GM20000 (cell line): ENCODE measurements at regions not wholly inside any gene's neighbourhood (a gene's known extent, or its start where the extent isn't known, plus 50 kb on each side); places are given as distances from the start of the nearest gene placed in this dataset.

ENCODE experiments used
- DNase-seq: peaks from one replicate; pipeline ENCODE4 v3.0.0; 2012; ENCODE audit warnings: low spot score
- TF ChIP-seq, protein P1 (sequence below): IDR thresholded peaks from 2 replicates; pipeline ENCODE4 v1.5.1; 2012; ENCODE audit warnings: mild to moderate bottlenecking, control low read depth; ENCODE audit errors: extremely low read depth, missing control alignments

DNA sequence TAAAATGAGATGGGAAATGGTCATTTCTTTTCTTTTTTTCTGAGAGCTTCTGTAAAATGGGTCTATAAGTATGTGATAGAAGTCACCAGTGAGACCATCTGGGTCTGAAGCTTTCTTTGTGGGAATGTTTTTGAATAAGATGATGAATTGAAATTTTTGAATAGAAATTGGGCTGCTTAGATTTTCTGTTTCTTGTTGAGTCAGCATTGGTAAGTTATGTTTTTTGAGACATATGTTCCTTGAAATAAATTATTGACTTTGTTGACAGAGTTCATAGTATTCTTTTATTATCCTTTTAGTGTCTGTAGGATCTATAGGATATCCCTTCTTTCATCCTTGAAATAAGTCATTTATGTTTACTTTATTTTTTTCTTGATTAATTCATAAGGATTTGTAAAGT, 208.1 kb downstream of the OPA1 start:
- no peak for DNase-seq
- TF ChIP-seq, protein P1, sequence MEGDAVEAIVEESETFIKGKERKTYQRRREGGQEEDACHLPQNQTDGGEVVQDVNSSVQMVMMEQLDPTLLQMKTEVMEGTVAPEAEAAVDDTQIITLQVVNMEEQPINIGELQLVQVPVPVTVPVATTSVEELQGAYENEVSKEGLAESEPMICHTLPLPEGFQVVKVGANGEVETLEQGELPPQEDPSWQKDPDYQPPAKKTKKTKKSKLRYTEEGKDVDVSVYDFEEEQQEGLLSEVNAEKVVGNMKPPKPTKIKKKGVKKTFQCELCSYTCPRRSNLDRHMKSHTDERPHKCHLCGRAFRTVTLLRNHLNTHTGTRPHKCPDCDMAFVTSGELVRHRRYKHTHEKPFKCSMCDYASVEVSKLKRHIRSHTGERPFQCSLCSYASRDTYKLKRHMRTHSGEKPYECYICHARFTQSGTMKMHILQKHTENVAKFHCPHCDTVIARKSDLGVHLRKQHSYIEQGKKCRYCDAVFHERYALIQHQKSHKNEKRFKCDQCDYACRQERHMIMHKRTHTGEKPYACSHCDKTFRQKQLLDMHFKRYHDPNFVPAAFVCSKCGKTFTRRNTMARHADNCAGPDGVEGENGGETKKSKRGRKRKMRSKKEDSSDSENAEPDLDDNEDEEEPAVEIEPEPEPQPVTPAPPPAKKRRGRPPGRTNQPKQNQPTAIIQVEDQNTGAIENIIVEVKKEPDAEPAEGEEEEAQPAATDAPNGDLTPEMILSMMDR, result no peak

DNA sequence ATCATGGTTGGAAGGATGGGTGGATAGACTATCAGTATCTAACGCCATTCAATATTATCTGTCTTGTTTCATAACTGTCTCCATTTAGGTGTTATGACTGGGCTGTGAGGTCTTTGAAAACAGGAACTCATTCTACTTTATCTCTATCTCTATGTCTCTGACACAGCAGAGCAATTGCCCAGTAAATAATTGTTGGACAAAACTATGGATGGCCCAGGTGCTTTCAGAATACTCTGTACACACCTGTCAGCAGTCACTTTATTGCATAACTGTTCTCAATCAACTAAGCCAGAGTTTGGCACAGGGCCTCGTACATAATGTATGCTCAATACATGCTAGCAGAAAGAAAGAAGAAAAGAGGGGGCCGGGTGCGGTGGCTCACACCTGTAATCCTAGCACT, 210.3 kb downstream of the OPA1 start:
- TF ChIP-seq, protein P1, result no peak
- no peak for DNase-seq

DNA sequence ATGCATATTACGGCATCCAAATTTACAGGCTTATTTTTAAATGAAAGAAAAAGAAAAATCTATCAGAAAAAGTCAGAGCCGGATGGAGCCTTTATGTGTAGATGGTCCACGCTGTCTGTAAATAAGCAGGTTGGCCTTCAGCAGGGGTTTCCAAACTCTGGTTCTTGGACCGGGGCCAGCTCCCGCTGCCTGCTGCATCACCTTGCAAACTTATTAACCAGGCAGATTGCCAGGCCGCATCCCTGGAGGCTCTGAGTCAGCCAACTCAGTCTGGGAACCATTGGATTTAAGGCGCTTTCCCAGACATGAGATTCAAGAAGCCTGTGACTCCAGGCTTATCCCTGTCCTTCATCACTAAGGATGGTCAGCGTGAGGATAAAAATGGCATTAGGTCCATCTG, 212.4 kb downstream of the OPA1 start:
- DNase-seq, result no peak

DNA sequence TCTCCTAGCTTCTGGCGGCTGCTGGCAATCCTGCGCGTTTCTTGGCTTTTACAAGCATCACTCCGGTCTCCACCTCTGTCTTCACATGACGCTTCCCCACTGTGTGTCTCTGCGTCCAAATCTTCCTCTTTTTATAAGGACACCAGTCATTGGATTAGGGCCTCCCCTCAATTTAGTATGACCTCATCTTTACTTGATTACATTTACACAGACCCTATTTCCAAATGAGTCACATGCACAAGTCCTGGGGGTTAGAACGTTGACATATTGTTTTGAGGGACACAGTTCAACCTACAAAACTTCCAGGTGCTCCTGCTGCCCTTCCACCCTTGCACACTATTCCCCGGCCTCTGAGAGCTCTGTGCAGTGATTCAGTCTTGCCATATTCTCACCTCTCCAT, 215.3 kb downstream of the OPA1 start:
- TF ChIP-seq, protein P1, result no peak

More for the DNA sequence above, 212.4 kb downstream of the OPA1 start:
- TF ChIP-seq, protein P1, result no peak

DNA sequence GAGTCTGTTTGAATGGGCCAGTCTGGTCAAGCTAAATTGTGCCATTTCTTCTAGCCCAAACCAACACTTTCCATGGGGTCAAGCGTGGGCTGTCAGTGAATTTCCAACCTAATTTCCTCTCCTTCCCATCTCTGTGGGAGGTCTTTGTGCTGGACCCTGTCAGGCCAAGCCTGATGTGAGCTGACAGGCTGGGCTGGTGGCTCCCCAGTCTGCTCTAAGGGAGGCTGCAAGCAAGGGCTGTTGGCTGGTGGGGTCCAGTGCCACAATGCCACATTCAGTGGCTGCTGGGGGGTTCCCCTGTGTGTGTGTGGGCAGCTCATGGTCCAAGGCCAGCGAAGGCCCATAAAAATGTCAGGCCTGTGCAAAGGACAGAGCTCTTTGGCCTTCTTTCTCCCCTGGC, 216.1 kb downstream of the OPA1 start:
- no peak for DNase-seq
- TF ChIP-seq, protein P1, result no peak

More for the DNA sequence above, 215.3 kb downstream of the OPA1 start:
- DNase-seq, result no peak

DNA sequence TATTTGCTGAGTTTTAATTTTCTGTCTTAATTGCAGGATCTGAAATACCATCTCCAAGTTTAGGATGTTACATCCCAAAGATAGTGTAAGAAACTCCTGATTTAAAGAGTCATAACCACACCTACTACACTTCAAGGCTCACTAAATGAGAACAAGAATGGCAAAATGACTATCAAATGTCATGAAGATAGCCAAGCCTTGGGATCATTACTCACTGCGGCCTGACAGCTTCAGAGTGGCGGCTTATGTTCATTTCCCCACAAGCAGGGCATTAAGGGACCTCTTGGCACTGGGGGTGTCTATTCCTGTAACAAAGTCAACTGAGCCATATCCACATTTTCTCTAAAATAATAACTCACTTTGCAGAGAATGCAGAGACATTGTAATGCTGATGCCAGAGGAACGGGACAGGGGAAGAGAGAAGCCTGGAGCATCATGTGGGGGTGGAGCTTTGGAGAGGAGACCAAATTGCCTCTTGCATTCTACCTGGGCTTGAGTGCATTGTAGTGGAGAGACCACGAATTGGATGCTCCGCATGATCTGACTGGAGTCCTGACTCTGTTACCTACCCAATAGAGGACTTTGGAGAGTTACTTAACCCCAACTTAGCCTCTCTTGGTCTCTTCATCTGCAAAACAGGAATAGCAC, 219.2 kb downstream of the OPA1 start:
- no peak for DNase-seq
- TF ChIP-seq, protein P1, result no peak

DNA sequence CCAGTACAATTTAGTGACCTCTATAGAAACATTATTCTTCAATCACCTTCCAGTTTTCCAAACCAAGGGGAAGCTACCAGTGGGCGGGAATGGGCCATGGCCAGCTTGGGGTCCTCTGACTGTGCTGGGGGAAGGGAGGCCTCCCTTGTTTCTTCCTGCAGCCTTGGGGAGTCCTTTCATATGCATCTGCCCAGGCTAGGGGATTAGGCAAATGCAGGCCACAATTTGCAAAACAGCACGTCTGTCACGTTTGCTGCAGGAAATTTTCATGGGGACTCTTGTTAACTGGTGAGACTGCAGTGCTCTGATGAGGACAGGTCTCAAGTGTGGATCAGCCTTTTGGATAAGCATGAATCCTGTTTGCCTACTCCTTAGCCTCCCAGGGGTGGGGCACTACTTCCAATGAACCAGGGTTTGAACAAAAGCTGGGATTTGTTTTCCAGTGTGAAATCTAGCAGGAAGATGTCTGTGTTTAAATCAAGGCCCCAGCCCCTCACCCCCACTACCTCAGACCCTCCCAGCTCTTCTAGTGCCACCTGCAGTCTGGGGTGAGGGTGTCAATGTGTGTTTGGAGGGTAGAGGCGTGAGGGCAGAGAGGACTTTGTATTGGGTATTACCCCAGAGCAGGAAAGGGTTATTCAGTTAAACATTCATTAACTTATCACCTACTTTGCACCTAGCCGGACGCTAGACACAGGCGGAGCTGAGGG, 219.9 kb downstream of the OPA1 start:
- TF ChIP-seq, protein P1, result no peak
- no peak for DNase-seq
